ENCODE measurements at regions not wholly inside any gene's neighbourhood (a gene's known extent, or its start where the extent isn't known, plus 50 kb on each side); places are given as distances from the start of the nearest gene placed in this dataset.
"Not testable (repeated sequence)": the region's sequence is repeated elsewhere in the genome, so short reads cannot be mapped to it uniquely, and the experiment has no call there.

- no peak for DNase-seq
Observed at GRCh38 chr15:69679623-69680228, 227.1 kb downstream of the RPLP1 start.

GRCh38 chr15:69684823-69685222 is 232.2 kb downstream of the RPLP1 start:
- not testable (repeated sequence) for DNase-seq

GRCh38 chr15:69685512-69686452 is 233.2 kb downstream of the RPLP1 start:
- peak; percentile 53 to 67 for DNase-seq

- DNase-seq: no peak
Observed at GRCh38 chr15:69686626-69687025, 234.0 kb downstream of the RPLP1 start.

GRCh38 chr15:69689133-69689532 is 236.5 kb downstream of the RPLP1 start:
- DNase-seq: no peak

- DNase-seq: no peak
Observed at GRCh38 chr15:69691307-69692015, 238.8 kb downstream of the RPLP1 start.

- no peak for DNase-seq
Observed at GRCh38 chr15:69692342-69692741, 239.7 kb downstream of the RPLP1 start.

- DNase-seq: no peak
Observed at GRCh38 chr15:69693059-69693458, 240.4 kb downstream of the RPLP1 start.

- no peak for DNase-seq
Observed at GRCh38 chr15:69696946-69697345, 244.3 kb downstream of the RPLP1 start.

- no peak for DNase-seq
Observed at GRCh38 chr15:69697916-69698315, 245.3 kb downstream of the RPLP1 start.

- no peak for DNase-seq
Observed at GRCh38 chr15:69699096-69699495, 246.5 kb downstream of the RPLP1 start.

- no peak for DNase-seq
Observed at GRCh38 chr15:69700380-69700779, 247.8 kb downstream of the RPLP1 start.

- no peak for DNase-seq
Observed at GRCh38 chr15:69701198-69701597, 248.6 kb downstream of the RPLP1 start.

- no peak for DNase-seq
Observed at GRCh38 chr15:69703532-69704187, 251.0 kb downstream of the RPLP1 start.

GRCh38 chr15:69704229-69704628 is 251.6 kb downstream of the RPLP1 start:
- no peak for DNase-seq

- DNase-seq: no peak
Observed at GRCh38 chr15:69704700-69705099, 252.1 kb downstream of the RPLP1 start.

- no peak for DNase-seq
Observed at GRCh38 chr15:69706353-69707097, 253.9 kb downstream of the RPLP1 start.

GRCh38 chr15:69707241-69707640 is 254.6 kb downstream of the RPLP1 start:
- not testable (repeated sequence) for DNase-seq

- DNase-seq: not testable (repeated sequence)
Observed at GRCh38 chr15:69708436-69709122, 256.0 kb downstream of the RPLP1 start.

GRCh38 chr15:69712991-69713390 is 260.4 kb downstream of the RPLP1 start:
- DNase-seq: no peak

All from right lung (tissue), 2 donors.